K562 (cell line): ENCODE measurements at regions not wholly inside any gene's neighbourhood (a gene's known extent, or its start where the extent isn't known, plus 50 kb on each side); places are given as distances from the start of the nearest gene placed in this dataset.

Experiments
- ATF6 ChIP-seq: sonication (generic); formaldehyde crosslinking; IDR thresholded peaks from 2 replicates; pipeline ENCODE4 v1.4.0; 2020; ENCODE audit warnings: mild to moderate bottlenecking, missing genetic modification reagents
- BCL6 ChIP-seq: fragments of 250-450 bp; sonication (Bioruptor Pico); IDR thresholded peaks from 2 replicates; pipeline ENCODE4 v1.4.0; 2020
- BCOR ChIP-seq: fragments of 450-650 bp; IDR thresholded peaks from 2 replicates; pipeline ENCODE4 v1.6.1; 2016
- CBX5 ChIP-seq: IDR thresholded peaks from 2 replicates; pipeline ENCODE4 v1.6.1; 2014; ENCODE audit warnings: low read depth, borderline replicate concordance
- GABPA ChIP-seq: fragments of 200-800 bp; sonication (Bioruptor generic); conservative IDR thresholded peaks from 2 replicates; pipeline ENCODE4 v1.6.1; 2016; ENCODE audit warnings: low read depth, missing genetic modification characterization, missing compliant biosample characterization
- HMG20A ChIP-seq: fragments of 450-650 bp; formaldehyde crosslinking; conservative IDR thresholded peaks from 2 replicates; pipeline ENCODE4 v1.4.0; 2020; ENCODE audit warnings: mild to moderate bottlenecking, mixed read lengths
- HMGN3 ChIP-seq: IDR thresholded peaks from 2 replicates; pipeline ENCODE4 v1.6.1; 2011; ENCODE audit warnings: borderline replicate concordance, low read depth, mild to moderate bottlenecking, mixed read lengths, low read length; ENCODE audit not compliant: insufficient read length; ENCODE audit errors: extremely low read depth
- HSF4 ChIP-seq: fragments of 250-450 bp; sonication (Bioruptor Pico); IDR thresholded peaks from 2 replicates; pipeline ENCODE4 v2.1.2; 2022; ENCODE audit warnings: mild to moderate bottlenecking, moderate library complexity, borderline replicate concordance
- KDM1A ChIP-seq, 2 experiments: fragments of 450-650 bp; IDR thresholded peaks; 2 replicates each; pipeline ENCODE4 v1.6.1; 2016; ENCODE audit warnings: mild to moderate bottlenecking in 2 of 2
- MEF2A ChIP-seq: IDR thresholded peaks from 2 replicates; pipeline ENCODE4 v1.6.1; 2011; ENCODE audit warnings: low read depth, mild to moderate bottlenecking, low read length, moderate library complexity; ENCODE audit not compliant: control insufficient read depth
- MTA3 ChIP-seq: fragments of 450-650 bp; formaldehyde crosslinking; IDR thresholded peaks from 2 replicates; pipeline ENCODE4 v1.6.1; 2017; ENCODE audit warnings: mild to moderate bottlenecking, borderline replicate concordance
- NR3C1 ChIP-seq: sonication (generic); formaldehyde crosslinking; IDR thresholded peaks from 2 replicates; pipeline ENCODE4 v1.8.1; 2022; ENCODE audit warnings: missing genetic modification reagents
- PHB ChIP-seq: fragments of 250-450 bp; sonication (Bioruptor Pico); IDR thresholded peaks from 2 replicates; pipeline ENCODE4 v1.5.0; 2021
- RAD51 ChIP-seq: fragments of 450-650 bp; IDR thresholded peaks from 2 replicates; pipeline ENCODE4 v1.7.1; 2016; ENCODE audit warnings: low read depth, mild to moderate bottlenecking, borderline replicate concordance
- SREBF2 ChIP-seq: sonication (generic); formaldehyde crosslinking; IDR thresholded peaks from 2 replicates; pipeline ENCODE4 v1.4.0; 2020; ENCODE audit warnings: mild to moderate bottlenecking, missing genetic modification reagents
- TCFL5 ChIP-seq: fragments of 250-450 bp; sonication (Bioruptor Pico); conservative IDR thresholded peaks from 2 replicates; pipeline ENCODE4 v1.6.1; 2021; ENCODE audit warnings: mild to moderate bottlenecking, moderate library complexity, matching md5 sums
- TOE1 ChIP-seq, 2 experiments: fragments of 450-650 bp in 1 of 2; sonication (generic) in 1 of 2; formaldehyde crosslinking in 1 of 2; IDR thresholded peaks; 2 replicates each; pipeline versions ENCODE4 v1.7.1 to v1.8.0; 2016 to 2022; ENCODE audit warnings: borderline replicate concordance in 2 of 2, mild to moderate bottlenecking in 2 of 2, antibody characterized with exemption in 1 of 2, inconsistent platforms in 1 of 2, low read depth in 1 of 2, missing genetic modification reagents in 1 of 2, moderate library complexity in 1 of 2
- U2AF2 ChIP-seq: fragments of 200-400 bp; formaldehyde crosslinking; optimal IDR thresholded peaks from 2 replicates; pipeline ENCODE3; 2017; ENCODE audit warnings: low read depth, mild to moderate bottlenecking, low read length
- XRCC5 ChIP-seq: fragments of 200-400 bp; formaldehyde crosslinking; IDR thresholded peaks from 2 replicates; pipeline ENCODE4 v1.6.1; 2017; ENCODE audit warnings: low read depth, mild to moderate bottlenecking, low read length
- ZBTB49 ChIP-seq: sonication (generic); formaldehyde crosslinking; IDR thresholded peaks from 2 replicates; pipeline ENCODE4 v1.8.0; 2022; ENCODE audit warnings: missing genetic modification reagents, mild to moderate bottlenecking, borderline replicate concordance
- ZKSCAN3 ChIP-seq: fragments of 250-450 bp; sonication (Bioruptor Pico); IDR thresholded peaks from 2 replicates; pipeline ENCODE4 v1.4.0; 2020
- ZNF184 ChIP-seq: sonication (generic); formaldehyde crosslinking; IDR thresholded peaks from 2 replicates; pipeline ENCODE4 v1.5.0; 2020; ENCODE audit warnings: missing genetic modification reagents
- ZNF445 ChIP-seq: fragments of 250-450 bp; sonication (Bioruptor Pico); IDR thresholded peaks from 2 replicates; pipeline ENCODE4 v1.4.0; 2020; ENCODE audit warnings: low read depth, mild to moderate bottlenecking, moderate library complexity
- TF ChIP-seq, protein P1 (sequence below): IDR thresholded peaks from 3 replicates; pipeline ENCODE4 v1.6.1; 2011; ENCODE audit warnings: borderline replicate concordance, mild to moderate bottlenecking; ENCODE audit not compliant: insufficient read length, insufficient read depth

GRCh38 chr2:17124575-17125318 lies 393.5 kb downstream of the RAD51AP2 start (continued):
- TF ChIP-seq ZKSCAN3 (CRISPR knock-in tag) (no peak), KDM1A (IDR thresholded peaks at IDR 0.05) (peak in 1 of 2 experiments; percentile 20; a peak in 2 of 4 replicates), TCFL5 (CRISPR knock-in tag) (no peak), RAD51 (peak; percentile 65; the same call in 1 of the 2 replicates), ZBTB49 (CRISPR knock-in tag) (no peak), BCOR (peak; percentile 43; the same call in 1 of the 2 replicates), HMG20A (CRISPR knock-in tag) (no peak), MTA3 (no peak), ZNF445 (CRISPR knock-in tag) (no peak), MEF2A (no peak), NR3C1 (CRISPR knock-in tag) (no peak), ATF6 (CRISPR knock-in tag) (no peak), HSF4 (CRISPR knock-in tag) (no peak), TOE1 (IDR thresholded peaks at IDR 0.05; ENCODE audit: borderline replicate concordance) (peak; percentile 89), TOE1 (CRISPR knock-in tag; IDR thresholded peaks at IDR 0.05; ENCODE audit: borderline replicate concordance, low read depth) (no peak), HMGN3 (no peak), PHB (CRISPR knock-in tag) (no peak), BCL6 (CRISPR knock-in tag) (no peak), XRCC5 (no peak), U2AF2 (no peak), ZNF184 (no peak), CBX5 (no peak), GABPA (tag) (no peak), SREBF2 (CRISPR knock-in tag) (no peak)
- TF ChIP-seq, protein P1, sequence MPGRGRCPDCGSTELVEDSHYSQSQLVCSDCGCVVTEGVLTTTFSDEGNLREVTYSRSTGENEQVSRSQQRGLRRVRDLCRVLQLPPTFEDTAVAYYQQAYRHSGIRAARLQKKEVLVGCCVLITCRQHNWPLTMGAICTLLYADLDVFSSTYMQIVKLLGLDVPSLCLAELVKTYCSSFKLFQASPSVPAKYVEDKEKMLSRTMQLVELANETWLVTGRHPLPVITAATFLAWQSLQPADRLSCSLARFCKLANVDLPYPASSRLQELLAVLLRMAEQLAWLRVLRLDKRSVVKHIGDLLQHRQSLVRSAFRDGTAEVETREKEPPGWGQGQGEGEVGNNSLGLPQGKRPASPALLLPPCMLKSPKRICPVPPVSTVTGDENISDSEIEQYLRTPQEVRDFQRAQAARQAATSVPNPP = no peak
